ENCODE measurements at regions not wholly inside any gene's neighbourhood (a gene's known extent, or its start where the extent isn't known, plus 50 kb on each side); places are given as distances from the start of the nearest gene placed in this dataset.

GRCh38 chr7:106767078-106767477, 98.0 kb upstream of the PIK3CG start:
- no peak for TF ChIP-seq RAD21 (IDR thresholded peaks at IDR 0.05; ENCODE audit: low read depth)
- no peak for TF ChIP-seq CTCF (IDR thresholded peaks at IDR 0.05 in 2 of 3, conservative IDR thresholded peaks at IDR 0.05 in 1 of 3; ENCODE audit: borderline replicate concordance in 1 of 3, insufficient read depth in 1 of 3, low read depth in 2 of 3, low read length in 2 of 3)
- no peak for TF ChIP-seq REST (IDR thresholded peaks at IDR 0.05; ENCODE audit: low read depth)
- no peak for TF ChIP-seq POLR2AphosphoS5 (IDR thresholded peaks at IDR 0.05; ENCODE audit: low read depth, low read length)
- no peak for TF ChIP-seq POLR2A (IDR thresholded peaks at IDR 0.05; ENCODE audit: borderline replicate concordance, extremely low read depth, insufficient read depth, insufficient read length)
- TF ChIP-seq ATF3 (IDR thresholded peaks at IDR 0.05) = no peak
- no peak for TF ChIP-seq YY1 (IDR thresholded peaks at IDR 0.05; ENCODE audit: extremely low read depth, insufficient replicate concordance, low read depth, low read length)
- no peak for TF ChIP-seq MAX (IDR thresholded peaks at IDR 0.05)
